Mesendoderm (in vitro differentiated cells): ENCODE measurements at regions not wholly inside any gene's neighbourhood (a gene's known extent, or its start where the extent isn't known, plus 50 kb on each side); places are given as distances from the start of the nearest gene placed in this dataset.

Source experiments
- DNase-seq: peaks from one replicate; pipeline ENCODE4 v3.0.0; 2013
- H2AK5ac ChIP-seq: 2 replicates; pipeline ENCODE4 v1.6.1; 2013; ENCODE audit warnings: low read length, inconsistent platforms
- H2BK120ac ChIP-seq: 2 replicates; pipeline ENCODE4 v1.6.1; 2013; ENCODE audit warnings: low read depth, mild to moderate bottlenecking, low read length, moderate library complexity, mixed read lengths
- H2BK15ac ChIP-seq: replicated peaks from 2 replicates; pipeline ENCODE4 v1.6.1; 2013; ENCODE audit warnings: low read depth, mild to moderate bottlenecking, moderate library complexity
- H2BK5ac ChIP-seq: 2 replicates; pipeline ENCODE4 v1.6.1; 2013; ENCODE audit warnings: low read length, inconsistent platforms
- H3K18ac ChIP-seq: 2 replicates; pipeline ENCODE4 v1.6.1; 2013; ENCODE audit warnings: mild to moderate bottlenecking, low read length, mixed read lengths
- H3K23ac ChIP-seq: one replicate; pipeline ENCODE4 v1.6.1; 2013; ENCODE audit warnings: low read length
- H3K27ac ChIP-seq: 2 replicates; pipeline ENCODE4 v1.5.1; 2013; ENCODE audit warnings: low read depth, mild to moderate bottlenecking, inconsistent platforms, low read length, moderate library complexity
- H3K27me3 ChIP-seq: 2 replicates; pipeline ENCODE4 v1.6.1; 2013; ENCODE audit warnings: low read length, control low read depth, mild to moderate bottlenecking, inconsistent platforms; ENCODE audit not compliant: insufficient read depth, poor library complexity
- H3K36me3 ChIP-seq: 2 replicates; pipeline ENCODE4 v1.6.1; 2013; ENCODE audit warnings: low read length, inconsistent platforms; ENCODE audit not compliant: control insufficient read depth, insufficient read depth
- H3K4ac ChIP-seq: one replicate; pipeline ENCODE4 v1.6.1; 2013; ENCODE audit warnings: low read depth, mild to moderate bottlenecking, low read length, moderate library complexity
- H3K4me1 ChIP-seq: 2 replicates; pipeline ENCODE4 v1.6.1; 2013; ENCODE audit warnings: low read depth, low read length, inconsistent platforms; ENCODE audit not compliant: control insufficient read depth
- H3K4me2 ChIP-seq: 2 replicates; pipeline ENCODE4 v1.6.1; 2013; ENCODE audit warnings: low read length
- H3K4me3 ChIP-seq: 2 replicates; pipeline ENCODE4 v1.5.1; 2013; ENCODE audit warnings: mild to moderate bottlenecking, low read length
- H3K56ac ChIP-seq: one replicate; pipeline ENCODE4 v1.6.1; 2013; ENCODE audit warnings: low read length
- H3K79me1 ChIP-seq: 2 replicates; pipeline ENCODE4 v1.6.1; 2013; ENCODE audit warnings: low read length, inconsistent platforms
- H3K79me2 ChIP-seq: 2 replicates; pipeline ENCODE4 v1.6.1; 2013; ENCODE audit warnings: mild to moderate bottlenecking, low read length; ENCODE audit not compliant: control insufficient read depth, insufficient read depth
- H3K9ac ChIP-seq: 2 replicates; pipeline ENCODE4 v1.6.1; 2013; ENCODE audit warnings: low read length, inconsistent platforms
- H4K5ac ChIP-seq: one replicate; pipeline ENCODE4 v1.6.1; 2013; ENCODE audit warnings: low read length
- H4K8ac ChIP-seq: one replicate; pipeline ENCODE4 v1.6.1; 2013; ENCODE audit warnings: low read depth, mild to moderate bottlenecking, control low read depth, low read length, moderate library complexity
- WGBS: extraction: QIAGEN DNeasy Blood & Tissue Kit; methylation state at CpG from one replicate; pipeline ENCODE4 v1.1.7; 2013; ENCODE audit warnings: low lambda C conversion rate, missing lambda C conversion rate; ENCODE audit not compliant: insufficient coverage; ENCODE audit errors: extremely low coverage; 5-methylcytosine and 5-hydroxymethylcytosine counted together

GRCh38 chr2:150312271-150312670 is 175.2 kb downstream of the RND3 start:
- Histone ChIP-seq H4K8ac (no peak overlapping the region), H3K4ac (no peak overlapping the region), H3K27ac (no peak overlapping the region), H3K79me1 (no peaks in the 10 kb centered on the region), H3K36me3 (no peaks in the 10 kb centered on the region), H3K79me2 (no peaks in the 10 kb centered on the region), H3K4me1 (no peaks in the 10 kb centered on the region), H4K5ac (no peak overlapping the region), H3K27me3 (no peaks in the 10 kb centered on the region), H2BK120ac (no peak overlapping the region), H2AK5ac (no peak overlapping the region), H3K9ac (no peak overlapping the region), H3K23ac (no peak overlapping the region), H3K4me2 (no peak overlapping the region), H3K56ac (no peak overlapping the region), H3K18ac (no peak overlapping the region), H3K4me3 (no peak overlapping the region), H2BK5ac (no peak overlapping the region), H2BK15ac (no peak overlapping the region)
- no peak for DNase-seq
- no CpG with 5 or more reads among the region's 4 CpGs for WGBS

GRCh38 chr2:150309311-150310080 is 178.0 kb downstream of the RND3 start:
- H3K9ac ChIP-seq, result no peak overlapping the region
- WGBS, result no CpG with 5 or more reads among the region's 3 CpGs
- no peak overlapping the region for H3K4me3 ChIP-seq
- no peaks in the 10 kb centered on the region for H3K79me1 ChIP-seq
- no peak overlapping the region for H3K4me2 ChIP-seq
- no peak overlapping the region for H3K27ac ChIP-seq
- H4K8ac ChIP-seq, result no peak overlapping the region
- H3K27me3 ChIP-seq, result no peaks in the 10 kb centered on the region
- no peak overlapping the region for H2BK15ac ChIP-seq
- H4K5ac ChIP-seq, result no peak overlapping the region
- no peak overlapping the region for H2BK5ac ChIP-seq
- H2AK5ac ChIP-seq, result no peak overlapping the region
- DNase-seq, result no peak
- no peak overlapping the region for H3K18ac ChIP-seq
- H3K4ac ChIP-seq, result no peak overlapping the region
- H3K56ac ChIP-seq, result no peak overlapping the region
- no peaks in the 10 kb centered on the region for H3K79me2 ChIP-seq
- no peak overlapping the region for H3K23ac ChIP-seq
- no peak overlapping the region for H2BK120ac ChIP-seq
- no peaks in the 10 kb centered on the region for H3K36me3 ChIP-seq
- H3K4me1 ChIP-seq, result no peaks in the 10 kb centered on the region

GRCh38 chr2:150307258-150307657 is 180.2 kb downstream of the RND3 start:
- H2BK120ac ChIP-seq, result no peak overlapping the region
- no peak overlapping the region for H2BK5ac ChIP-seq
- no peak overlapping the region for H3K4ac ChIP-seq
- H4K5ac ChIP-seq, result no peak overlapping the region
- no peak overlapping the region for H2AK5ac ChIP-seq
- no peaks in the 10 kb centered on the region for H3K27me3 ChIP-seq
- H3K79me1 ChIP-seq, result no peaks in the 10 kb centered on the region
- H3K4me1 ChIP-seq, result no peaks in the 10 kb centered on the region
- H3K4me2 ChIP-seq, result no peak overlapping the region
- H2BK15ac ChIP-seq, result no peak overlapping the region
- no peak overlapping the region for H3K18ac ChIP-seq
- no peak overlapping the region for H4K8ac ChIP-seq
- whole genome bisulfite sequencing, result no CpG with 5 or more reads among the region's 1 CpG
- H3K27ac ChIP-seq, result no peak overlapping the region
- H3K4me3 ChIP-seq, result no peak overlapping the region
- H3K36me3 ChIP-seq, result no peaks in the 10 kb centered on the region
- no peaks in the 10 kb centered on the region for H3K79me2 ChIP-seq
- no peak overlapping the region for H3K23ac ChIP-seq
- H3K9ac ChIP-seq, result no peak overlapping the region
- no peak overlapping the region for H3K56ac ChIP-seq
- no peak for DNase-seq

GRCh38 chr2:150303281-150303680 is 184.2 kb downstream of the RND3 start:
- no peak overlapping the region for H2BK5ac ChIP-seq
- H3K4ac ChIP-seq, result no peak overlapping the region
- H3K18ac ChIP-seq, result no peak overlapping the region
- no peak overlapping the region for H2BK15ac ChIP-seq
- H2BK120ac ChIP-seq, result no peak overlapping the region
- no peak overlapping the region for H2AK5ac ChIP-seq
- H3K27me3 ChIP-seq, result no peaks in the 10 kb centered on the region
- WGBS, result no CpG with 5 or more reads among the region's 1 CpG
- H3K27ac ChIP-seq, result no peak overlapping the region
- H4K8ac ChIP-seq, result no peak overlapping the region
- no peak overlapping the region for H3K4me3 ChIP-seq
- no peaks in the 10 kb centered on the region for H3K79me1 ChIP-seq
- H3K23ac ChIP-seq, result no peak overlapping the region
- H3K56ac ChIP-seq, result no peak overlapping the region
- H4K5ac ChIP-seq, result no peak overlapping the region
- no peak overlapping the region for H3K4me2 ChIP-seq
- no peak overlapping the region for H3K9ac ChIP-seq
- DNase-seq, result peak; percentile 33
- H3K4me1 ChIP-seq, result no peaks in the 10 kb centered on the region
- H3K79me2 ChIP-seq, result no peaks in the 10 kb centered on the region
- no peaks in the 10 kb centered on the region for H3K36me3 ChIP-seq

GRCh38 chr2:150298571-150299305 is 188.7 kb downstream of the RND3 start:
- no CpG with 5 or more reads among the region's 3 CpGs for WGBS
- Histone ChIP-seq H3K79me1 (no peaks in the 10 kb centered on the region), H3K27ac (no peak overlapping the region), H3K4me3 (no peak overlapping the region), H3K23ac (no peak overlapping the region), H3K18ac (no peak overlapping the region), H3K4me2 (no peak overlapping the region), H2AK5ac (no peak overlapping the region), H4K8ac (no peak overlapping the region), H3K36me3 (no peaks in the 10 kb centered on the region), H3K4ac (no peak overlapping the region), H3K4me1 (no peaks in the 10 kb centered on the region), H3K9ac (no peak overlapping the region), H2BK120ac (no peak overlapping the region), H2BK5ac (no peak overlapping the region), H3K27me3 (no peaks in the 10 kb centered on the region), H3K56ac (no peak overlapping the region), H3K79me2 (no peaks in the 10 kb centered on the region), H2BK15ac (no peak overlapping the region), H4K5ac (no peak overlapping the region)
- no peak for DNase-seq
